ENCODE measurements at regions not wholly inside any gene's neighbourhood (a gene's known extent, or its start where the extent isn't known, plus 50 kb on each side); places are given as distances from the start of the nearest gene placed in this dataset.
"Not testable (repeated sequence)": the region's sequence is repeated elsewhere in the genome, so short reads cannot be mapped to it uniquely, and the experiment has no call there.

GRCh38 chr2:239801404-239802184, 223.5 kb downstream of the NDUFA10 start:
- no peak for DNase-seq

GRCh38 chr2:239800785-239801386, 224.3 kb downstream of the NDUFA10 start:
- no peak for DNase-seq

GRCh38 chr2:239797316-239797715, 227.8 kb downstream of the NDUFA10 start:
- no peak for DNase-seq

GRCh38 chr2:239795761-239796160, 229.4 kb downstream of the NDUFA10 start:
- not testable (repeated sequence) for DNase-seq

GRCh38 chr2:239793836-239794235, 231.3 kb downstream of the NDUFA10 start:
- DNase-seq = no peak

- no peak for DNase-seq
Observed at GRCh38 chr2:239793086-239793485, 232.1 kb downstream of the NDUFA10 start.

GRCh38 chr2:239792405-239793084, 232.6 kb downstream of the NDUFA10 start:
- no peak for DNase-seq

GRCh38 chr2:239791526-239792404, 233.4 kb downstream of the NDUFA10 start:
- no peak for DNase-seq

GRCh38 chr2:239790721-239791120, 234.4 kb downstream of the NDUFA10 start:
- DNase-seq = no peak

GRCh38 chr2:239790313-239790712, 234.8 kb downstream of the NDUFA10 start:
- DNase-seq = no peak

- no peak for DNase-seq
Observed at GRCh38 chr2:239789711-239790110, 235.4 kb downstream of the NDUFA10 start.

GRCh38 chr2:239788576-239789098, 236.5 kb downstream of the NDUFA10 start:
- DNase-seq = no peak

GRCh38 chr2:239787538-239788050, 237.5 kb downstream of the NDUFA10 start:
- no peak for DNase-seq

GRCh38 chr2:239786791-239787190, 238.4 kb downstream of the NDUFA10 start:
- no peak for DNase-seq

- no peak for DNase-seq
Observed at GRCh38 chr2:239781454-239781853, 243.7 kb downstream of the NDUFA10 start.

- no peak for DNase-seq
Observed at GRCh38 chr2:239780236-239780994, 244.7 kb downstream of the NDUFA10 start.

- no peak for DNase-seq
Observed at GRCh38 chr2:239779584-239779983, 245.6 kb downstream of the NDUFA10 start.

GRCh38 chr2:239778861-239779558, 246.1 kb downstream of the NDUFA10 start:
- no peak for DNase-seq

GRCh38 chr2:239778042-239778851, 246.9 kb downstream of the NDUFA10 start:
- DNase-seq = no peak

GRCh38 chr2:239777219-239777618, 247.9 kb downstream of the NDUFA10 start:
- no peak for DNase-seq

Measured in activated gamma-delta T cell treated with Interleukin-2 at 50 U/mL for 16 hours (primary cell).